Sigmoid colon (tissue), 6 donors: ENCODE measurements at regions not wholly inside any gene's neighbourhood (a gene's known extent, or its start where the extent isn't known, plus 50 kb on each side); places are given as distances from the start of the nearest gene placed in this dataset.
"Not testable (repeated sequence)": the region's sequence is repeated elsewhere in the genome, so short reads cannot be mapped to it uniquely, and the experiment has no call there.

Experiments used
- DNase-seq: peaks from one replicate; pipeline ENCODE4 v3.0.0-alpha.2; 2019
- H3K27ac ChIP-seq, 4 donors: fragments of 200-600 bp; sonication (generic); one replicate each; pipeline ENCODE4 v1.5.1; 2016 to 2019; ENCODE audit warnings: mild to moderate bottlenecking in 1 of 4
- H3K27me3 ChIP-seq, 3 donors: fragments of 200-600 bp; sonication (generic); one replicate each; pipeline ENCODE4 v1.5.1; 2019; ENCODE audit warnings: mild to moderate bottlenecking in 1 of 3
- H3K36me3 ChIP-seq, 4 donors: fragments of 200-600 bp; sonication (generic); one replicate each; pipeline ENCODE4 v1.5.1; 2016 to 2019
- H3K4me1 ChIP-seq, 4 donors: fragments of 200-600 bp; sonication (generic); one replicate each; pipeline ENCODE4 v1.5.1; 2017 to 2019
- H3K4me3 ChIP-seq, 4 donors: fragments of 200-600 bp; sonication (generic); one replicate each; pipeline ENCODE4 v1.5.1; 2017 to 2019; ENCODE audit warnings: mild to moderate bottlenecking in 2 of 4, moderate library complexity in 1 of 4
- H3K9me3 ChIP-seq, 4 donors: fragments of 200-600 bp in 3 of 4; sonication (generic) in 3 of 4; one replicate each; pipeline versions ENCODE4 v1.5.1 to v1.6.1; 2013 to 2019
- WGBS, 2 donors: extraction: QIAGEN DNeasy Blood & Tissue Kit; methylation state at CpG; one replicate each; pipeline ENCODE4 v1.1.7; 2013; 5-methylcytosine and 5-hydroxymethylcytosine counted together
- intact Hi-C: fragments of 100-400 bp; cut with DNase I; formaldehyde crosslinking; loops from one replicate; pipeline ENCODE4 v1.15.1; 2023
- donor health status: healthy with polysubstance abuse.
- donor health status: healthy.

- H3K9me3 ChIP-seq, H3K4me3 ChIP-seq, H3K27me3 ChIP-seq, H3K36me3 ChIP-seq, H3K27ac ChIP-seq, intact Hi-C loops: not testable (repeated sequence)
- WGBS, 2 donors, result 91 to 93% methylated on average over 24 of the region's 24 CpGs
- DNase-seq, result peak; percentile 61
- peaks cover 0 to 14% (median 12%) of the 10 kb centered on the region in 4 donors for H3K4me1 ChIP-seq
Measured at GRCh38 chr15:85255502-85255901, 124.9 kb upstream of the AKAP13 start.

DNA sequence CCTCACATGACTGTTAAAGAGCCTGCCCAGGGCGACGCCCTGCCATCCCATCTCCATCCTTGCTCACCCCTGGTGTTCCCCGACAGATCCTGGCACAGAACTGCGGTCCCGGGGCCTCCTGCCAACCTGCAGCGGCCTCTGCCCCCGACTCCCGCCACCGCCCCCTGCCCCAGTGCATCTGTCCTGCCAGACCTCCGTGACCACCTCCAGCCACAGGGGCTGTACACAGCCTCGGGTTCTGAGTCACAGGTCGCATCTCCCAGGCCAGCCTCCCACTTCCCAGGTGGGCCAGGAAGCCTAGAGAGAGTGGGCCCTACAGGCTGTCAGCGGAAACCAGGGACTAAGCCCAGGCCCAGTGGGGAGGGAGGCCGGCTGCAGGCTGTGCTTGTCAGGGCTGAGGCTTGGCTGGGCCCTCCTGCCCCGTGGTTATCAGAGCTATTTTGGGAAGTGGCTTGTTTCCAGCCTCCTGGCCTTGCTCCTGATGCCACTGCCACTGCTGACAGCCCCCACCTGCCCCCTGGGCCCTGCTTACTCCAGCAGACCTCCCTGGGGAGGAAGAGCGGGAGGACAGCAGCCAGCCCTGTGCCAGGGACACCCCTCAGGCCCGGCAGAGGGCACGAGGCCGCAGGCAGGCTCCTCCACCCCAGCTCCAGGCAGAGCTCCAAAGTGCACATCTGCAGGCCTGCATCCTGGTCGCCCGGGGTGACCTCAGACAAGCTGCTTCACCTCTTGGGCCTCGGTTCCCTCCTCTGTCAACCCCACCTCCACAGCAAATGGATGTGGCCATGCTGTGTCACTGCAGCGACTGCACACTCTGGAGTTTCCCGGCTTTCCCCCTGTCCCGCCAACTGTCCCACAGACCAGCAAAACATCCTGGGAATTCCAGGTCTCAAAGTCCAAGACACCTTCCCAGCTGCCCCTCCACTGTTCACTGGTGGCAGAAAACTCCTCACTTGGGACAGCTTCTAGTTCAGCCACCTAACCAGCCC is 124.1 kb upstream of the AKAP13 start:
- H3K9me3 ChIP-seq, H3K27me3 ChIP-seq, H3K4me3 ChIP-seq, intact Hi-C loops, H3K36me3 ChIP-seq: not testable (repeated sequence)
- H3K27ac ChIP-seq, result peak overlapping the region in 2 of 4 donors; percentile 35 to 56
- peaks cover 0 to 14% (median 12%) of the 10 kb centered on the region in 4 donors for H3K4me1 ChIP-seq
- DNase-seq, result peak; percentile 74
- 63 to 66% methylated on average over 24 to 25 of the region's 25 CpGs for WGBS, 2 donors

DNA sequence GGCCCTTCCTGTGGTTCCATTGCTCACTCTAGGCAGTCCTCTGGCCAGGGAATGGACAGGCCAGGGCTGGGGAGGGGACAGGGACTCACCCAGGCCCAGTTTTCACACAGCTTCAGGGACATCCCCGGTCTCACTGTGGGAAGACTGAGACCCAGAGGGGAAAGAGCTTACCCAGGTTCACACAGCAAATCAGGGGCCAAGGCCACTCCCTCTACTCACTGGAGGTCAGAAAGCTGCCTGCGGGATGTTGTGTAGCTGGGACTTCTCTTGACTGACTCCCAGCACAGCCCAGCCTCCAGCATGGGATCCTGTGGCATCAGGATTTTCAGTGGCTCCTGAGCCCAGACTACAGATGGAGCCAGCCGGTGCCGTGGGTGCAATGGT is 122.3 kb upstream of the AKAP13 start:
- H3K27me3 ChIP-seq, H3K27ac ChIP-seq, H3K4me3 ChIP-seq, DNase-seq, H3K9me3 ChIP-seq, intact Hi-C loops, H3K36me3 ChIP-seq: not testable (repeated sequence)
- WGBS, 2 donors, result 90 to 93% methylated on average over 4 of the region's 4 CpGs
- H3K4me1 ChIP-seq, result peaks cover 0 to 14% (median 12%) of the 10 kb centered on the region in 4 donors

- DNase-seq, H3K36me3 ChIP-seq, H3K9me3 ChIP-seq, intact Hi-C loops, H3K27me3 ChIP-seq, H3K4me3 ChIP-seq, H3K27ac ChIP-seq: not testable (repeated sequence)
- peaks cover 0 to 14% (median 12%) of the 10 kb centered on the region in 4 donors for H3K4me1 ChIP-seq
- WGBS, 2 donors, result 83 to 85% methylated on average over 13 to 14 of the region's 19 CpGs
Measured at GRCh38 chr15:85258559-85259209, 121.7 kb upstream of the AKAP13 start.

GRCh38 chr15:85260526-85260925 is 119.9 kb upstream of the AKAP13 start:
- intact Hi-C loops, H3K9me3 ChIP-seq, H3K36me3 ChIP-seq, H3K27ac ChIP-seq, H3K27me3 ChIP-seq, H3K4me3 ChIP-seq, DNase-seq: not testable (repeated sequence)
- peaks cover 0 to 13% (median 11%) of the 10 kb centered on the region in 4 donors for H3K4me1 ChIP-seq
- WGBS, 2 donors, result 32 to 82% methylated on average over 12 to 15 of the region's 17 CpGs

DNA sequence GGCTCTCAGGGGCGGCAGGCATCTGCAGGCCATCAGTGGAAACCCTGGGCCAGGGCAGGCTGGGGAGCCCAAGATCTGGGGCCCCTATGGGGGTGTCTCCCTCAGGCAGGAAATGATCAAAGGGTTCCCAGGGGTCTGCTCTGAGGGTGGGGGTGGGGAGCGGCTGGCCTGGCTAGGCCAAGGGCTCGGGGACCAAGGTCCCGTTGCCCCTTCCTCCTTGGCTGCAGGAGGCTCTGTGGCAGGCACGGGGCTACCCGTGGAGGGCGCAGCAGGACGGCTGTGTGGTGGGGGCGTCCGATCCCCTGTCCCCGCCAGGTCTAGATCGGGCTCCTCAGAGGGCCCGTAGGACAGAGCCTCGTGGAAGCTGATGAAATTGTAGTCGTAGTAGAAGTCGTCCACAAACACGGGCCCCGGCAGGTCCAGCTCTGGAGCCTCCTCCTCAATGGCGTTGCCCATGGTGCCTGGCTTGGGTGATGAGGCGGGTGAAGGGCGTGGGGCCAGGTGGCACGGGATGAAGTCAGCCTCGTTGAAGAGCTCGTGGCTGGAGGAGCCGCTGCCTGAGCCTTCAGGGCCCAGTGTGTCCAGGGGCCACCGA is 117.8 kb upstream of the AKAP13 start:
- H3K27me3 ChIP-seq, H3K36me3 ChIP-seq, intact Hi-C loops, H3K9me3 ChIP-seq, H3K27ac ChIP-seq, H3K4me1 ChIP-seq, DNase-seq, H3K4me3 ChIP-seq: not testable (repeated sequence)
- 84 to 90% methylated on average over 25 to 26 of the region's 26 CpGs for WGBS, 2 donors

- H3K4me1 ChIP-seq, DNase-seq, intact Hi-C loops, H3K27ac ChIP-seq, H3K27me3 ChIP-seq, H3K4me3 ChIP-seq, H3K36me3 ChIP-seq, H3K9me3 ChIP-seq: not testable (repeated sequence)
- WGBS, 2 donors, result 91 to 93% methylated on average over 13 of the region's 13 CpGs
Measured at GRCh38 chr15:85263842-85264440, 116.5 kb upstream of the AKAP13 start.

DNA sequence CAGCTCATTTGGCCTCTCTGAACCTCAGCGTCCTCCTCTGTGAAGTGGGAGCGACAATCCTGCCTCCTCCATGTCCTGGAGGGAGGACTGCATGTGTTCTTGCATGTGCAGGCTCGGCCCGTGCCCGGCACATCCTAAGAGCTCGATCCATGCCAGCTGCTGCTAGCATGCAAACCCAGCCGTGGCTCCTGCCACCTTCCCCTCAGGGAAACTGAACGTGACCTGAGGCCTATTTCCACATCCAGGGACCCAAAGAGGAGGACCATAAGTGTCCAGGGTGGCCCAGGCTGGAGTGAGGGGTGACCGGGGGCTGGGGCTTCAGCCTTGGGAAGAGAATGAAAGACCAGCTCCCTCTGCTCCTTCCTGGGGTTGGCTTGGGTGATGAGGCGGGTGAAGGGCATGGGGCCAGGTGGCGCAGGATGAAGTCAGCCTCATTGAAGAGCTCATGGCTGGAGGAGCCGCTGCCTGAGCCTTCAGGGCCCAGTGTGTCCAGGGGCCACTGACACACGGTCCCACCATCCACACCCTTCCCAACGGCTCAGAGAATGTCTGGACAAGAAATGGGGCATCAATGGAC is 115.7 kb upstream of the AKAP13 start:
- H3K9me3 ChIP-seq, intact Hi-C loops, DNase-seq, H3K27ac ChIP-seq, H3K36me3 ChIP-seq, H3K4me1 ChIP-seq, H3K4me3 ChIP-seq, H3K27me3 ChIP-seq: not testable (repeated sequence)
- 86 to 88% methylated on average over 14 of the region's 14 CpGs for WGBS, 2 donors

DNA sequence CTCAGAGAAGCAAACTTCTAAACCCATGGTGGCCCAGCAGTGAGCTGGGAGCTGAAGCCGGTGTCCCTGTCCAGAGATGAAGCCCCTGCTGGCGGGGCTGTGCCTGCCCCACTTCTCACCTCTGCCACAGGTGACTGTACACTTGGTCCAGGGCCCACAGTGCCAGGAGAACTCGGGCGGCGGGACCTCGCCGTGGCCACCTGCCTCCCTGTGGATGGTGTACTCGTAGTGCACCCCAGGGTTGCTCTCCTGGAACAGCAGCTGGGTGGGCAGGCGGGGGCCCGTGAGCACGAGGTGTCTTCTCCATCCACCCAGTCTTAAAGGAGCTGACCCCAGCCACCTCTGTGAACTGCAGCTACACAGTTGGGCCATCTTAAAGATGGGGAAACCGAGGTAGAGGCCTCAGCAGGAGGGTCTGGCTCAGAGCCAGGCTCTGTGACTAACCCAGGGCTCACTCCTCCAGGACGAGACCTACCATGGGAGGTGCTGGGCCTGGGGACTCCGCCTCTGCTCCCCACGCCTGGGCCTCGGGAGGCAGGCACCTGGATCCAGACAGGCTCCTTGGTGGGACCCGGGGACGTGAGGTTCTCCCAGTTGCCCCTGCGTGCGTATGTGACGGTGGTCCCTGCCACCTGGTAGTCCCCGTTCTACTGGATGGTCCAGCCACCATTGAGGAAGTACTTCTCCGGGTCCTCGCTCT is 113.1 kb upstream of the AKAP13 start:
- DNase-seq, H3K4me3 ChIP-seq, H3K27ac ChIP-seq, H3K4me1 ChIP-seq, H3K27me3 ChIP-seq, intact Hi-C loops, H3K9me3 ChIP-seq, H3K36me3 ChIP-seq: not testable (repeated sequence)
- WGBS, 2 donors, result 83 to 89% methylated on average over 12 of the region's 24 CpGs
